Mammary epithelial cell (primary cell): ENCODE measurements at regions not wholly inside any gene's neighbourhood (a gene's known extent, or its start where the extent isn't known, plus 50 kb on each side); places are given as distances from the start of the nearest gene placed in this dataset.

Experiments used
- EZH2 ChIP-seq: IDR thresholded peaks from 2 replicates; pipeline ENCODE4 v1.6.1; 2012; ENCODE audit warnings: low read length, inconsistent platforms, borderline replicate concordance
- TF ChIP-seq, protein P1 (sequence below), 2 donors: IDR thresholded peaks in 1 of 2; conservative IDR thresholded peaks in 1 of 2; 2 replicates each; pipeline ENCODE4 v1.5.1; 2011 to 2012; ENCODE audit warnings: inconsistent platforms in 2 of 2, low read length in 2 of 2, mild to moderate bottlenecking in 2 of 2, control low read depth in 1 of 2, low read depth in 1 of 2; ENCODE audit not compliant: insufficient read depth in 1 of 2; ENCODE audit errors: extremely low read depth in 1 of 2

DNA sequence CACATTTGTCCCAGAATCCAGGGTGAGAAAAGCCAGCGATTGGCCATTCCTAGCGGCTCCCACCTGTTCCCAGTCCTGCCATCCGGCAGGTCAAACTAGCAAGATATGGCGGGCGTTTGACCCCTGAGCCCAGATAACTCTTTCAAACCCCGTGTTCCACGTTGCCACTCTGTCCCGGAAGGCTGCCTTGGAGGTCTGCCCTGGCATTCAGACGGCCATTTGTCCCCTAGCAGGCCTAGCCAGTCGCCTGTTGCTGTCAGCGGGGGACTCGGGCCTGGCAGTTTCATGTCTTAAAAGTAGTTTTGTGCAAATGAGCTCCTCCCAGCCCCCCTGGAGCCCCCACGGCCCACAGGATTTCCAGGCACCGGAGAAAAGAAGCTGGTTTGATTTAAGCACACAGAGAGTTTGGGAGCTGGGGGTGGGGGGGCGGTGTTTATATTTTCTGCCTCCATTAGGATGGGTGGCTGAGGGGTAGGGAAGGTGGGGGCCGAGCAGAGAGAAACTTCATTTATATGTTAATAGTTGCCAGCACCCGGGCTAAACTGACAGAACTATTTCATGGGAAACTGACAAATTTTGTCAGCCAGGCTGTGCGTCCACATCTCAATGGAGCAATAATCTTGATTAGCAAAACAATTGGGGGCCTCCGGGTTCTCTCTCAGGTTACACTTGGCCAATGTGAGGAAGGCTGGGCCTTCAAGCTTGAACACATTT is 240.9 kb upstream of the SALL1 start:
- TF ChIP-seq, protein P1, sequence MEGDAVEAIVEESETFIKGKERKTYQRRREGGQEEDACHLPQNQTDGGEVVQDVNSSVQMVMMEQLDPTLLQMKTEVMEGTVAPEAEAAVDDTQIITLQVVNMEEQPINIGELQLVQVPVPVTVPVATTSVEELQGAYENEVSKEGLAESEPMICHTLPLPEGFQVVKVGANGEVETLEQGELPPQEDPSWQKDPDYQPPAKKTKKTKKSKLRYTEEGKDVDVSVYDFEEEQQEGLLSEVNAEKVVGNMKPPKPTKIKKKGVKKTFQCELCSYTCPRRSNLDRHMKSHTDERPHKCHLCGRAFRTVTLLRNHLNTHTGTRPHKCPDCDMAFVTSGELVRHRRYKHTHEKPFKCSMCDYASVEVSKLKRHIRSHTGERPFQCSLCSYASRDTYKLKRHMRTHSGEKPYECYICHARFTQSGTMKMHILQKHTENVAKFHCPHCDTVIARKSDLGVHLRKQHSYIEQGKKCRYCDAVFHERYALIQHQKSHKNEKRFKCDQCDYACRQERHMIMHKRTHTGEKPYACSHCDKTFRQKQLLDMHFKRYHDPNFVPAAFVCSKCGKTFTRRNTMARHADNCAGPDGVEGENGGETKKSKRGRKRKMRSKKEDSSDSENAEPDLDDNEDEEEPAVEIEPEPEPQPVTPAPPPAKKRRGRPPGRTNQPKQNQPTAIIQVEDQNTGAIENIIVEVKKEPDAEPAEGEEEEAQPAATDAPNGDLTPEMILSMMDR (conservative IDR thresholded peaks at IDR 0.05 in 1 of 2, IDR thresholded peaks at IDR 0.05 in 1 of 2; ENCODE audit: extremely low read depth in 1 of 2, insufficient read depth in 1 of 2, low read depth in 1 of 2, low read length in 2 of 2), result no peak
- no peak for TF ChIP-seq EZH2
